ENCODE measurements at regions not wholly inside any gene's neighbourhood (a gene's known extent, or its start where the extent isn't known, plus 50 kb on each side); places are given as distances from the start of the nearest gene placed in this dataset.

DNA sequence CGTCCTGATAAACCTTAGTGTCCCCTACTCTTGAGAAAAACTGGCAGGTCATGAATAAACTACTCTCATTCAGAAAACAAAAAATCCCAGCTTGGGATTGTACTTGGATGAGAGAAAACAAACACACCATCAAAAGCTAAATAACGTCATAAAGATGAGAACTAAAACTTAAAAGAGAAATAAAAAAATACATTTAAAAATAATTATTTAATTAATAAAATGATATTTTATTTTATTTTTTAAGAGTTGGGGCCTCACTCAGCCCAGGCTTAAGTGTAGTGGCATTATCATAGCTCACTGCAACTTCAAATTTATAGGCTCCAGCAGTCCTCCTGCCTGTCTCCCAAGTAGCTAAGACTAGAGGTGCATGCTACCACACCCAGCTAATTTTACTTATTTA lies 125.4 kb upstream of the CA10 start:
- TF ChIP-seq, protein P1, sequence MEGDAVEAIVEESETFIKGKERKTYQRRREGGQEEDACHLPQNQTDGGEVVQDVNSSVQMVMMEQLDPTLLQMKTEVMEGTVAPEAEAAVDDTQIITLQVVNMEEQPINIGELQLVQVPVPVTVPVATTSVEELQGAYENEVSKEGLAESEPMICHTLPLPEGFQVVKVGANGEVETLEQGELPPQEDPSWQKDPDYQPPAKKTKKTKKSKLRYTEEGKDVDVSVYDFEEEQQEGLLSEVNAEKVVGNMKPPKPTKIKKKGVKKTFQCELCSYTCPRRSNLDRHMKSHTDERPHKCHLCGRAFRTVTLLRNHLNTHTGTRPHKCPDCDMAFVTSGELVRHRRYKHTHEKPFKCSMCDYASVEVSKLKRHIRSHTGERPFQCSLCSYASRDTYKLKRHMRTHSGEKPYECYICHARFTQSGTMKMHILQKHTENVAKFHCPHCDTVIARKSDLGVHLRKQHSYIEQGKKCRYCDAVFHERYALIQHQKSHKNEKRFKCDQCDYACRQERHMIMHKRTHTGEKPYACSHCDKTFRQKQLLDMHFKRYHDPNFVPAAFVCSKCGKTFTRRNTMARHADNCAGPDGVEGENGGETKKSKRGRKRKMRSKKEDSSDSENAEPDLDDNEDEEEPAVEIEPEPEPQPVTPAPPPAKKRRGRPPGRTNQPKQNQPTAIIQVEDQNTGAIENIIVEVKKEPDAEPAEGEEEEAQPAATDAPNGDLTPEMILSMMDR (tag by site-specific recombination; IDR thresholded peaks at IDR 0.05): no peak
- no peak for TF ChIP-seq ZNF660 (tag by site-specific recombination; IDR thresholded peaks at IDR 0.05)
- no peak for TF ChIP-seq ZNF274 (IDR thresholded peaks at IDR 0.05; ENCODE audit: low read length)
- TF ChIP-seq ZNF274 (tag by site-specific recombination; IDR thresholded peaks at IDR 0.05; ENCODE audit: borderline replicate concordance): no peak
- no peak for TF ChIP-seq TCF7L2 (IDR thresholded peaks at IDR 0.05; ENCODE audit: borderline replicate concordance, low read depth, low read length)
- no peak for TF ChIP-seq MEIS1 (CRISPR knock-in tag; IDR thresholded peaks at IDR 0.05; ENCODE audit: borderline replicate concordance)
- no peak for TF ChIP-seq ZNF140 (tag by site-specific recombination; IDR thresholded peaks at IDR 0.05)
- no peak for TF ChIP-seq ZNF548 (tag by site-specific recombination; IDR thresholded peaks at IDR 0.05)
- TF ChIP-seq, protein P2, sequence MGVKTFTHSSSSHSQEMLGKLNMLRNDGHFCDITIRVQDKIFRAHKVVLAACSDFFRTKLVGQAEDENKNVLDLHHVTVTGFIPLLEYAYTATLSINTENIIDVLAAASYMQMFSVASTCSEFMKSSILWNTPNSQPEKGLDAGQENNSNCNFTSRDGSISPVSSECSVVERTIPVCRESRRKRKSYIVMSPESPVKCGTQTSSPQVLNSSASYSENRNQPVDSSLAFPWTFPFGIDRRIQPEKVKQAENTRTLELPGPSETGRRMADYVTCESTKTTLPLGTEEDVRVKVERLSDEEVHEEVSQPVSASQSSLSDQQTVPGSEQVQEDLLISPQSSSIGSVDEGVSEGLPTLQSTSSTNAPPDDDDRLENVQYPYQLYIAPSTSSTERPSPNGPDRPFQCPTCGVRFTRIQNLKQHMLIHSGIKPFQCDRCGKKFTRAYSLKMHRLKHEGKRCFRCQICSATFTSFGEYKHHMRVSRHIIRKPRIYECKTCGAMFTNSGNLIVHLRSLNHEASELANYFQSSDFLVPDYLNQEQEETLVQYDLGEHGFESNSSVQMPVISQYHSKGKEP (tag by site-specific recombination; IDR thresholded peaks at IDR 0.05): no peak
- TF ChIP-seq ZNF24 (tag by site-specific recombination; IDR thresholded peaks at IDR 0.05): no peak
